IPS-20b (cell line): ENCODE measurements at regions not wholly inside any gene's neighbourhood (a gene's known extent, or its start where the extent isn't known, plus 50 kb on each side); places are given as distances from the start of the nearest gene placed in this dataset.

Experiments used
- H3K27ac ChIP-seq: one replicate; pipeline ENCODE4 v1.5.1; 2013; ENCODE audit warnings: low read length
- H3K27me3 ChIP-seq: 2 replicates; pipeline ENCODE4 v1.6.1; 2013; ENCODE audit warnings: mild to moderate bottlenecking, low read length, inconsistent platforms; ENCODE audit not compliant: insufficient read depth
- H3K36me3 ChIP-seq: 2 replicates; pipeline ENCODE4 v1.6.1; 2013; ENCODE audit warnings: low read depth, mild to moderate bottlenecking, inconsistent platforms, low read length, moderate library complexity; ENCODE audit not compliant: insufficient read depth
- H3K4me1 ChIP-seq: 2 replicates; pipeline ENCODE4 v1.6.1; 2013; ENCODE audit warnings: mild to moderate bottlenecking, control low read depth, inconsistent platforms, low read length, moderate library complexity; ENCODE audit not compliant: insufficient read depth
- H3K4me3 ChIP-seq: 2 replicates; pipeline ENCODE4 v1.5.1; 2013; ENCODE audit warnings: mild to moderate bottlenecking, low read length, inconsistent platforms
- H3K9ac ChIP-seq: 2 replicates; pipeline ENCODE4 v1.6.1; 2013; ENCODE audit warnings: low read depth, mild to moderate bottlenecking, inconsistent platforms, low read length, moderate library complexity
- H3K9me3 ChIP-seq: 2 replicates; pipeline ENCODE4 v1.6.1; 2013; ENCODE audit warnings: mild to moderate bottlenecking, low read depth, low read length, inconsistent platforms; ENCODE audit not compliant: insufficient read depth

DNA sequence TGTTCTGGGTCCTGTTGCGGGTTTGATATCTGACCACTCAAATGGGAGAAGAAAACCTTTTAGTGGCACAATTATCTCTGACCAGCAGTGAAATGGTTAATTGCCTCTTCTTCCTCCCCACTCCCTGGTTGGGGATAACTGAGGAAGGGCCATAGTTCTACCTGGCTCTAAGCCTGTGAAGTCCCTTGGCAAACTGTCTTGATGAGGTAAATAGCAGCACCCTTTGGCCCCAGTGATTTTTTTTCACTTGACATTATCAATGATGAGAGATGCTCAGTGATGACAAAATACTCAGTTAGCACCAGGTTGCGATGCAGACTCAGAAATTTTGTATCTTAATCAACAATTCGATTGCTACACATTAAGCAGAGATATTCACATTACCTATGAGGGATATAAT, 515.7 kb downstream of the PSAT1 start:
- no peaks in the 10 kb centered on the region for H3K36me3 ChIP-seq
- no peak overlapping the region for H3K4me3 ChIP-seq
- no peaks in the 10 kb centered on the region for H3K9me3 ChIP-seq
- H3K9ac ChIP-seq = no peak overlapping the region
- no peak overlapping the region for H3K27ac ChIP-seq
- no peaks in the 10 kb centered on the region for H3K4me1 ChIP-seq
- no peaks in the 10 kb centered on the region for H3K27me3 ChIP-seq

DNA sequence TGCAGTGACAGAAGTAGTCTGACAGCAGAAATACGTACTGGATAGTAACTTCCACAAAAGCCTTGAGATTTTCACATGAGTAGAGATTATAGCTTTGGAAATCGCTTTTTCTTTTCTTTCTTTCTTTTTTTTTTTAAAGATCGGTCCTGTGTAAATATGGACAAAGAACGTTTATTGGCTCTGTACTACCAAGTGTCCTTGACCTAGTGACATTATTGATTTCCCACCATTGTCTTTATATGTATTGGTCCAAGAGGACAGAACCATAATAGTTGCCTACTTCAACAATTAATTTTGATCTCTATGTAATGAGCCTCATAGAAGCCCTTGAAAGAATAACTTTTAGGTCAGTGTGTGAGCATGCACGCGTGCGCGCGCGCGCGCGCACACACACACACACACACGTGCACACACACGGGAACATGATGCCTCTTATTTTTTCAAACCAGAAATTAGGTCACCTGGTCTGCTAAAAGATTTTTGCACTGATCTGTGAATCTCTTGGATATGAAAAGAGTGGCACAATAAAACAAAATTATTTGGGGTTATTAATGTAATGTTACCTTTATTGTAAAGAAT, 516.8 kb downstream of the PSAT1 start:
- no peak overlapping the region for H3K9ac ChIP-seq
- H3K27me3 ChIP-seq = no peaks in the 10 kb centered on the region
- H3K36me3 ChIP-seq = no peaks in the 10 kb centered on the region
- no peak overlapping the region for H3K4me3 ChIP-seq
- no peaks in the 10 kb centered on the region for H3K4me1 ChIP-seq
- H3K9me3 ChIP-seq = no peaks in the 10 kb centered on the region
- H3K27ac ChIP-seq = no peak overlapping the region

DNA sequence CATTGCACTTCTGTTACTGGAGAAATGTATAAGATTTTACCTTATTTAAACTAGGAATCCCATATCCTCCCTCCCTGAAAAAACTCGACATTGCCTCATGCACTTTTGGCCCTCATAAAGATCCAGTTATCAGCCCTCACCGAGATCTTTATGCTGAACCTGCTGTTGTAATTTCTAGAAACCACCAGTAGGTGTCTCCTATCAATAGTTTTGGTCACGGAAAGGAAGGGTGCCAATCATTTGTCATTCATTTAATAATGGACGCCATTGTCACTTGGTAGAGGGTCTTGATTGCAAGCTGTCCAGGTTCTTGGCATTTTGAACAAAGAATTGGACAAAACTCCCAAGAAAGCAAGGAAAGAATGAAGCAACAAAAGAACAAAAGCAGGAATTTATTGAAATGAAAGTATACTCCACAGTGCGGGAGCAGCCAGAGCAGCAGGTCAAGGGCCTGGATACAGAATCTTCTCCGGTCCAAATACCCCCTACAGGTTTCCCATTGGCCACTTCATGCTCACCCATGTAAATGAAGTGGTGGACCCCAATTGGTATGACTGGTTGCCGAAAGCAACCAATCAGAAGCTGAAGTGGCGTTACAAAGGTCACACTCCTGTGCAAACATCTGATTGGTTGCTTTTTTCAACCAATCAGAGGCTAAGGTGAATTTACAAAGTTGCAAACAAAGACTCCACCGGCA, 524.3 kb downstream of the PSAT1 start:
- Histone ChIP-seq H3K27ac (no peak overlapping the region), H3K9me3 (no peaks in the 10 kb centered on the region), H3K9ac (no peak overlapping the region), H3K4me1 (no peaks in the 10 kb centered on the region), H3K27me3 (no peaks in the 10 kb centered on the region), H3K4me3 (no peak overlapping the region), H3K36me3 (no peaks in the 10 kb centered on the region)

DNA sequence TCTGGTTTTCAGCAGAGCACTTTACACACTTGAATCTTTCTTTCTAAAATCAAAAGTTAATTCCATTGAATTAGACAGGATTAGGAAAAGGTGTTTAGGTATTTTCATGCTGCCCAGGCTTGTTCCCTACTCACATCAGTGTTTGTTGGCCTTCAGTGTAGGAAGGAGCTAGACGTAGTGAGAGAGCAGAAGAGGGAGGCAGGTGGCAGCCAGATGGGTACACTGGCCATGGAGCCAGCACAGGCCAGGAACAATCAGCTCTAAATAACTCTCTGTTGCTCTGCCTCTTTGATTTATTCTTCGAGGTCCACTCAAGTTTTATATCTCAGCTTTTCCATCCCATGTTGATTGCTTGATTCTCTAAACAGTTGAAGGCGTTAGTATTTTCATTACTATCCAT, 529.6 kb downstream of the PSAT1 start:
- Histone ChIP-seq H3K4me3 (no peak overlapping the region), H3K9ac (no peak overlapping the region), H3K36me3 (no peaks in the 10 kb centered on the region), H3K27me3 (no peaks in the 10 kb centered on the region), H3K9me3 (no peaks in the 10 kb centered on the region), H3K27ac (no peak overlapping the region), H3K4me1 (no peaks in the 10 kb centered on the region)

DNA sequence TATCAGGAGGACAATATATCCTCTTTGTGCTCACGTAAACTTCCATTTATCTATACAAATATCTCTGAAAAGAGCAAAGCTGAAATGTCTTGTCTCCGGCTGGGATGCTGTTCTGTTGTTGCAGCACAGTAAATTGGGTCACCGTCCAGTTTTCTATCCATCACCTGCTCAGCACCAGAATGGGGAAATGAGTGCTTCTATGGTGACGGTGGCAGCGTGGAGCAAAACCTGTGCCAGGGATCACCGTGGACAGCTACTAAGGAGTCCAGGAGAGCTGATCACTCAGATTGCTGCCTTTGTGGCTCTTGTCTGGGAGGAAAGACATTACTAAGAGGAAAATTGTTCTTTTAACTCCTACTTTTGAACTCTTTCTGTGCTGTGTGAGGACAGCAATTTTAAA, 531.6 kb downstream of the PSAT1 start:
- Histone ChIP-seq H3K9ac (no peak overlapping the region), H3K4me3 (no peak overlapping the region), H3K4me1 (no peaks in the 10 kb centered on the region), H3K36me3 (no peaks in the 10 kb centered on the region), H3K27ac (no peak overlapping the region), H3K27me3 (no peaks in the 10 kb centered on the region), H3K9me3 (no peaks in the 10 kb centered on the region)

DNA sequence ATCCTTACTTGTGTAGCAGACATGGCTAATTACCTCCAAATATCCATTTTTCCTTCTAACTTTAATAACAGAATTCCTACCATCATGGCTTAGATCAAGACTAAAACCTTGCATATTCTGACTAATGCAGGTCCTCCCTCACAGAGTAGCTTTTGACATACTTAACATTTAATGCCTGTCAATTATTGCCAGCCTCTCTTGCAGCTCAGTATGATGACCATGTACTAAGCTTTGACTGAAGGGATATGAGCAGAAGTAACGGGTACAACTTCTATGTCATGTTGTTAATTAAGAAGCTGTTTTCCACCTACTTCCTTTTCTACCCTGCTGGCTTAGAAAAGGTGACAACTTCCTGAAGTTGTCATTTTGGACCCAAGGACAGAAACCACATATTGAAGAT, 533.4 kb downstream of the PSAT1 start:
- Histone ChIP-seq H3K36me3 (no peaks in the 10 kb centered on the region), H3K9me3 (no peaks in the 10 kb centered on the region), H3K4me1 (no peaks in the 10 kb centered on the region), H3K27me3 (no peaks in the 10 kb centered on the region), H3K4me3 (no peak overlapping the region), H3K9ac (no peak overlapping the region), H3K27ac (no peak overlapping the region)

DNA sequence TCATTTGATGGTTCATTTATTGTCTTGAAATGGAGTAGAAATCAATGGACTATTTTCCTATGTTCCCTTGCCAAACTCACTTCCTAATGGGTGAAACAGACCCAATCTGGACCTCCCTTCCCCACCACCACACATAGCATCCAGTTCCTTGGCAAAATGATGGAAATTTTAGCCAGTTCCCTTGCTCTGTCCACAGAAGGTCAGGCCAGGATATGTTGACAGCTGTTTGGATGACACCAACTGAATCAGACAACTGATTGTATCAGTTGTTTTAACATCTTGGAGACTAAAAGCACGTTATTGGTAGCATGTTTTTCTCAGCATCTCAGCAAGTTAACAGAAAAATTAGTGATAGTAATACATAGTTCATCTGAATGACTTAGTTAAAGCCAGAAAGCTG, 534.8 kb downstream of the PSAT1 start:
- Histone ChIP-seq H3K9me3 (no peaks in the 10 kb centered on the region), H3K27ac (no peak overlapping the region), H3K4me1 (no peaks in the 10 kb centered on the region), H3K27me3 (no peaks in the 10 kb centered on the region), H3K4me3 (no peak overlapping the region), H3K9ac (no peak overlapping the region), H3K36me3 (no peaks in the 10 kb centered on the region)

DNA sequence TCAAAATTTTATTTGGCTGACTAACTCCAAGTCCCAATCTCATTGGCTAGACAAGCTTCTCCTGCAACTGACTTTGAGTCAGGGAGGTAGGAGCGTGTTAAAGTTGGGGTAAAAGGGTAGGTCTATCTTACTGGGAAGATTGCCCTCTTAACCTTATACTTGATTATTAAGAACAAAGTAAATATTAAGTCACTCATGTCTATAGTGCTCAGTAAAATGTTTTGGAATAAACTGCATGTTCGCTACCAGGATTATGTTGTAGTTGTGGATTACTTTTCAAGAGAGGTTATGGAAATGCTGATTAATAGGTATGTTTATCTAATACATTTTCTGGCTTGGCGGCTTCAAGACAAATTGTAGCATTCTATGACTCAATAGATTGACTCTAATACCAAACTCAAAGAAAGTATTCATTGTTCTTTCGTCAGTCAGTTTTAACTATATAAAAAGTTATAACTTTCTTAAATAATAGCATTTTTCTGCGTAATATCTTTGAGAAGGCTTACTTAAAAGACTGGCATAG, 539.1 kb downstream of the PSAT1 start:
- Histone ChIP-seq H3K4me3 (no peak overlapping the region), H3K9ac (no peak overlapping the region), H3K36me3 (no peaks in the 10 kb centered on the region), H3K9me3 (no peaks in the 10 kb centered on the region), H3K27me3 (no peaks in the 10 kb centered on the region), H3K4me1 (no peaks in the 10 kb centered on the region), H3K27ac (no peak overlapping the region)

DNA sequence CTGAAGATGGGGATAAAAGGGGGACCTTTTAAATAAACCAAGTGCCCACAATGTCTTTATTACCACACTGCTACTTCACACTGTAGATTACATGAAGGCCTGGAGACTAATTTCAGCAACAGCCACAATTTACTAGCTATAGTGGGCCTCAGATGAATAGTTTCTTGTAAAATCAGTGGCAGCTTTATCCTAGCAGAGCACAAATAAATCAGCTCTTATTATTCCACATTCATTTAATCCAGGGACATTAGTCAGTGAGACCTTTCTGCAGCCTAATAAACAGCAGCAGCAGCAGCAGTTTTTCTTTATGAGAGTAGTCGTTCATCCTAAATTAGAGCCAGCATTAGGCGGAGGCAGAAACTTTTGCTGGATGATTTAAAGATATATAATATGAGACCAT, 542.3 kb downstream of the PSAT1 start:
- no peaks in the 10 kb centered on the region for H3K36me3 ChIP-seq
- no peaks in the 10 kb centered on the region for H3K4me1 ChIP-seq
- no peak overlapping the region for H3K9ac ChIP-seq
- no peak overlapping the region for H3K4me3 ChIP-seq
- H3K9me3 ChIP-seq = peaks cover 9% of the 10 kb centered on the region
- H3K27me3 ChIP-seq = no peaks in the 10 kb centered on the region
- H3K27ac ChIP-seq = no peak overlapping the region

DNA sequence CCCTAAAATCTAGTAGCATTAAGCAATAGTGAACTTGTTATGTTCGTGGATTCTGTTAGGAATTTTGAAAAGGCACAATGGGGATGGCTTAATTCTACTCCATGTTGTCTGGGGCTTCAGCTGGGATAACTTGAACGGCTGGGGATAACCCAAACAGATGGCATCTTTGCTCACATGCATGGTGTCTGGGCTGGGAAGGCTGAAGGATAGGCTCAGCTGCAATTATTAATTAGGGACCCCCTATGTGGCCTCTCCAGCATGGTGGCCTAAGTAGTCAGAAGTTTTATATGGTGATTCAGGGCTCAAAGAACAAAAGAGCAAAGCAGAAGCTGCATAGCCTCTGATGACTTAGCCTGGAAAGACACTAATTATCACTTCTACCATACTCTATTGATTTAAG, 551.1 kb downstream of the PSAT1 start:
- Histone ChIP-seq H3K9ac (no peak overlapping the region), H3K4me1 (no peaks in the 10 kb centered on the region), H3K4me3 (no peak overlapping the region), H3K27ac (no peak overlapping the region), H3K36me3 (no peaks in the 10 kb centered on the region), H3K27me3 (no peaks in the 10 kb centered on the region), H3K9me3 (peaks cover 9% of the 10 kb centered on the region)

DNA sequence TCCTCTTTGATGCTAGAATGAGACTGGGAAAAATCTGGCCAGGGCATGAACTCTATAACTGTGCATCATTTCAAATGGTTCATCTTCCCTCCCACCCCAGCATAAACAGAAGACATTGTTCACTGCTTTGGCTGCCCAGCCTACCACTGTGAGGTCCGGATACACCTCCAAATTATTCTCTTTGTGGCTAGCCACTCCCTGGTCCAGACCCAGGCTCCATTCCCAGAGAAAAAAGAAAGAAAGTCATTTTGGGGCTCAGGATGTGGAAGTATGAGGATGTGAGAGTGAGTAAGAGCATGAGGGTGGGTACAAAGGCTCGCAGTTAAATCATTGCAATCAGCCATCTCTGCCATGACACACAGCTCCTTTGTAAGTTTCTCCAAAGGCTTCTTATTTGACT, 559.2 kb downstream of the PSAT1 start:
- Histone ChIP-seq H3K9me3 (no peaks in the 10 kb centered on the region), H3K36me3 (no peaks in the 10 kb centered on the region), H3K4me3 (no peak overlapping the region), H3K9ac (no peak overlapping the region), H3K4me1 (no peaks in the 10 kb centered on the region), H3K27me3 (no peaks in the 10 kb centered on the region), H3K27ac (no peak overlapping the region)

DNA sequence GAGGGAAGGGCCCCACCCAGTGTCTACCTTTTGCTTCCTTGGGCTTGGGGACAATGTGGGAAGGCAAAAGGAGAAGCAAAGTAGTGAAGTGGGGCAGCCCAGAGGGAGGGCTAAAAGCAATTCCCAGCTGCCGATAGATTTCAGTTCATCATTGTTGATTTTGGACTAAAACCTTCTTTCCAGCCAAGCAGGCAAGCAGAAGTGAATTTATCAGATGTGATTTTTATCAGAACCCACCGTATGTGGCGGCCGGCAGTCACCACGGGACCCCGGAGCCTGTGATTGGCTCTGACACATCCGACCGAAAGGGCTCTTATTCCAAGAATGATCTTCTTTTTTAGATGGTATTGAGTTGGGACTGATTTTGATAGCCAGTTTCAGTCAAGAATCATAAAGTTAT, 559.9 kb downstream of the PSAT1 start:
- no peaks in the 10 kb centered on the region for H3K27me3 ChIP-seq
- no peaks in the 10 kb centered on the region for H3K36me3 ChIP-seq
- H3K4me3 ChIP-seq = no peak overlapping the region
- no peaks in the 10 kb centered on the region for H3K9me3 ChIP-seq
- H3K9ac ChIP-seq = no peak overlapping the region
- no peaks in the 10 kb centered on the region for H3K4me1 ChIP-seq
- H3K27ac ChIP-seq = no peak overlapping the region
